Ectodermal cell (in vitro differentiated cells): ENCODE measurements at regions not wholly inside any gene's neighbourhood (a gene's known extent, or its start where the extent isn't known, plus 50 kb on each side); places are given as distances from the start of the nearest gene placed in this dataset.
"Not testable (repeated sequence)": the region's sequence is repeated elsewhere in the genome, so short reads cannot be mapped to it uniquely, and the experiment has no call there.

Experiments
- H3K27ac ChIP-seq: 2 replicates; pipeline ENCODE4 v1.7.0; 2013; ENCODE audit warnings: mild to moderate bottlenecking, low read depth, low read length; ENCODE audit not compliant: insufficient read depth, poor library complexity, severe bottlenecking
- H3K27me3 ChIP-seq: 2 replicates; pipeline ENCODE4 v1.7.0; 2013; ENCODE audit warnings: mild to moderate bottlenecking, low read length; ENCODE audit not compliant: insufficient read depth, control insufficient read depth, poor library complexity, severe bottlenecking
- H3K36me3 ChIP-seq: one replicate; pipeline ENCODE4 v1.7.0; 2013; ENCODE audit warnings: low read length; ENCODE audit not compliant: control insufficient read depth, insufficient read depth
- H3K4me1 ChIP-seq: one replicate; pipeline ENCODE4 v1.7.0; 2013; ENCODE audit warnings: low read length; ENCODE audit not compliant: control insufficient read depth, insufficient read depth
- H3K4me3 ChIP-seq: 2 replicates; pipeline ENCODE4 v1.7.0; 2013; ENCODE audit warnings: low read depth, low read length, control low read depth; ENCODE audit not compliant: insufficient read depth
- H3K9me3 ChIP-seq: 2 replicates; pipeline ENCODE4 v1.7.0; 2013; ENCODE audit warnings: mild to moderate bottlenecking, low read length, moderate library complexity; ENCODE audit not compliant: control insufficient read depth
- WGBS, 2 experiments: methylation state at CpG; one replicate each; pipeline ENCODE4 v1.1.7; 2013; ENCODE audit warnings: missing lambda C conversion rate in 2 of 2; 5-methylcytosine and 5-hydroxymethylcytosine counted together

DNA sequence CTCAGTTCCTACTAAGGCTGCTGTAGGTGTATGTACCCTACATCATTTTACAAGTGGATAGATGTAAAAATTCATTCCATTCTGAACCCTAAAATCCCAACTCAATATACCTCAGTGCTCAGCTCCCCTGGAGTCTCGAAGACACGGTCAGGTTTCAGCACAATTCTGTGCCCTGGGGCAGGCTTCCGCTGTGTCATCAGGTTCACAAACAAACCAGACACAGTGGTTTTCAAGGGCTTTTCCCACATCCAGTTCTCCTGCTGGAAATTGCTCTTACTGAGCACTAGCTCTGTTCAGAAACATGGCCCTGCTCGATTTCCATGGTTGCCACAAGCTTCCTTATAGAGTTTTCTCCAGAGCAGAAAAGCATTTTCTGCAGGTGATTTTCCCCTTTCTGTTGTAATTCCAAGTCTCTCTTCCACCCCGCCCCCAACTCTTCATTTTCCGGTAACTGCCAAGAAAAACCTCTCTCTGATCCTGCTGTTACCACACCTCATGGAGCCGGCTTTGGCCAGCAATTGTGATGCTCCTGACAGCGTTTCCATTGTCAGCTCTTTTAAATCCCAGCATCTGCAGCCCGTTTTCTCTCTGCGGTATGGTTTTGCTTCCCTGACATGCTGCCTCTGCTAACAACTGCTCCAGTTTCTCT is 483.0 kb upstream of the CCDC196 start:
- H3K36me3 ChIP-seq, result no peaks in the 10 kb centered on the region
- H3K4me1 ChIP-seq, result peaks cover 12% of the 10 kb centered on the region
- 46 to 47% methylated on average over 10 of the region's 10 CpGs for WGBS, 2 experiments
- H3K27me3 ChIP-seq, result no peaks in the 10 kb centered on the region
- H3K4me3 ChIP-seq, result no peak overlapping the region
- peaks cover 2% of the 10 kb centered on the region for H3K9me3 ChIP-seq
- H3K27ac ChIP-seq, result no peak overlapping the region

DNA sequence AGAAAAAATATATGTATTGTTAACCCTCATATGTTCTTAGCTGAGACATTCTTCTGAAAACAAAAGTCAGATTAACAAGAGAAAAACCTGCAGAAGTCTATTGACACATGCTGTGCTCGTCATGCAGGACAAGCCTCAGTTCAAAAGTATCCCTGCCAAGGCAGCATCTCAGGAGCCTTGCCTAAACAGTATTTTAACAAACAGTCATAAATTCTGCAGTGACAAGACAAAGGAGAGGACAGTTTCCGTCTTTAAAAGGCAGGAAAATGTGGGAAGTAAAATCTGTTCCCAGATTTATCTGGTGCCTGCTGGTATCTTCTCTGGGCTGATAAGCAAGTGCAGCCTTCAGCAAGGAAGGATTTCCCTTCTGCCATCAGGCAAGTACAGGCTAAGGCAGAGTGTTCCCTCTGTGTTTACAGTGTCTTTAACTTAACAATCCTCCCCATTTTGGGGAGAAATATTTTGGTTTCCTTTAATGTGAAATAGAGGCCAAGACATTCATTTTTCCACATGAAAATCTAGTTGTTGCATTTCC is 480.2 kb upstream of the CCDC196 start:
- no peaks in the 10 kb centered on the region for H3K36me3 ChIP-seq
- WGBS, 2 experiments, result 26 to 28% methylated on average over 2 of the region's 2 CpGs
- H3K4me3 ChIP-seq, result no peak overlapping the region
- no peak overlapping the region for H3K27ac ChIP-seq
- H3K27me3 ChIP-seq, result no peaks in the 10 kb centered on the region
- no peaks in the 10 kb centered on the region for H3K9me3 ChIP-seq
- H3K4me1 ChIP-seq, result peaks cover 28% of the 10 kb centered on the region

DNA sequence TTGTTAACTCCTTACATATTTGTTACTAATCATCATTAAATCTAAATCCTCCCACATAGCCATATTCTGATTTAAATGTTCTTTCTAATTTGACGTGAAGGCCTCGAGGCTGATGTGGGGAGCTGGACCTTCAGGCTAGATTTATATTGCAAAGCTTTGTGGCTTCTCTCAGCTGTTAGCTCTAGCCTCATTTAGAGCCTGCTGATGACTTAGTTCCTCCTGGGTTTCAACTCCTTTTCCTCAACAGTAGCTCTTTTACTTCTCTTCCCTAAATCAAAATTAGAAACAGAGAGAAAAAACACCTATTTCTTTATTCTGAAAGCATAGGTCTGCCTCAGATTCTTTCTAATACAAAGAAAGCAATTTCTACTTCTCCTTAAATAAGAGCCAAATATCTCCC is 477.5 kb upstream of the CCDC196 start:
- no peak overlapping the region for H3K4me3 ChIP-seq
- H3K36me3 ChIP-seq, result no peaks in the 10 kb centered on the region
- H3K27me3 ChIP-seq, result no peaks in the 10 kb centered on the region
- WGBS, 2 experiments, result 89% methylated on average over 2 of the region's 2 CpGs
- H3K4me1 ChIP-seq, result peaks cover 18% of the 10 kb centered on the region
- H3K9me3 ChIP-seq, result no peaks in the 10 kb centered on the region
- no peak overlapping the region for H3K27ac ChIP-seq

GRCh38 chr14:66009089-66009488 is 477.1 kb upstream of the CCDC196 start:
- 84 to 86% methylated on average over 2 of the region's 2 CpGs for WGBS, 2 experiments
- Histone ChIP-seq H3K27ac (no peak overlapping the region), H3K4me1 (peaks cover 16% of the 10 kb centered on the region), H3K9me3 (no peaks in the 10 kb centered on the region), H3K36me3 (no peaks in the 10 kb centered on the region), H3K4me3 (no peak overlapping the region), H3K27me3 (no peaks in the 10 kb centered on the region)

- no peak overlapping the region for H3K27ac ChIP-seq
- H3K27me3 ChIP-seq, result no peaks in the 10 kb centered on the region
- H3K4me3 ChIP-seq, result no peak overlapping the region
- no peaks in the 10 kb centered on the region for H3K36me3 ChIP-seq
- H3K4me1 ChIP-seq, result peaks cover 16% of the 10 kb centered on the region
- WGBS, 2 experiments, result 92 to 93% methylated on average over 2 of the region's 2 CpGs
- no peaks in the 10 kb centered on the region for H3K9me3 ChIP-seq
Observed at GRCh38 chr14:66010695-66011094, 475.5 kb upstream of the CCDC196 start.

GRCh38 chr14:66011855-66012254 is 474.3 kb upstream of the CCDC196 start:
- Histone ChIP-seq H3K27ac (no peak overlapping the region), H3K27me3 (no peaks in the 10 kb centered on the region), H3K9me3 (no peaks in the 10 kb centered on the region), H3K4me3 (no peak overlapping the region), H3K4me1 (peaks cover 16% of the 10 kb centered on the region), H3K36me3 (no peaks in the 10 kb centered on the region)
- 75 to 79% methylated on average over 3 of the region's 3 CpGs for WGBS, 2 experiments

GRCh38 chr14:66013607-66014006 is 472.6 kb upstream of the CCDC196 start:
- H3K27ac ChIP-seq, H3K9me3 ChIP-seq, H3K27me3 ChIP-seq, H3K36me3 ChIP-seq, H3K4me3 ChIP-seq: not testable (repeated sequence)
- H3K4me1 ChIP-seq, result peaks cover 16% of the 10 kb centered on the region
- WGBS, 2 experiments, result 95 to 96% methylated on average over 42 of the region's 42 CpGs

GRCh38 chr14:66015071-66015780 is 470.9 kb upstream of the CCDC196 start:
- H3K27ac ChIP-seq, result no peak overlapping the region
- 95 to 99% methylated on average over 4 of the region's 4 CpGs for WGBS, 2 experiments
- peaks cover 7% of the 10 kb centered on the region for H3K4me1 ChIP-seq
- no peaks in the 10 kb centered on the region for H3K27me3 ChIP-seq
- no peaks in the 10 kb centered on the region for H3K36me3 ChIP-seq
- no peak overlapping the region for H3K4me3 ChIP-seq
- H3K9me3 ChIP-seq, result no peaks in the 10 kb centered on the region

DNA sequence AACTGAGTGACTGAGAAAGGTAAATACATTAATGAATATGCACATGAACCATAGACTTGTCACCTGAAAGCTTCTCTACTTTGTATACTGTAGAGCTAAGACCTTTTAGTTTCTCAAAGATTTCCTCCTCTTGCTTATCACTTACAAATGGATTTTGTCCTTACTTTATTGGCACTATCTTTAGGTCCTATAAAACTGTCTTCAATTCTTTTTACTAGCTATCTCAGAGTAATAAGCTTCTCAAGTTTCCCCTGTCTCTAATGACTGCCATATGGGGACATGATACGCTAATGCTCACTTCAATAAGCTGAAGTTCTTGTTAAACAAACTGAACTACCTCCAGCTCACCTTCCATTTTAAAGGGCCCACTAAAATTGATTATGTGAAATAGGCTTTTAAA is 468.2 kb upstream of the CCDC196 start:
- no peak overlapping the region for H3K4me3 ChIP-seq
- WGBS, 2 experiments, result 89 to 100% methylated on average over 1 of the region's 1 CpG
- H3K4me1 ChIP-seq, result peaks cover 4% of the 10 kb centered on the region
- no peaks in the 10 kb centered on the region for H3K9me3 ChIP-seq
- no peaks in the 10 kb centered on the region for H3K27me3 ChIP-seq
- no peaks in the 10 kb centered on the region for H3K36me3 ChIP-seq
- no peak overlapping the region for H3K27ac ChIP-seq

DNA sequence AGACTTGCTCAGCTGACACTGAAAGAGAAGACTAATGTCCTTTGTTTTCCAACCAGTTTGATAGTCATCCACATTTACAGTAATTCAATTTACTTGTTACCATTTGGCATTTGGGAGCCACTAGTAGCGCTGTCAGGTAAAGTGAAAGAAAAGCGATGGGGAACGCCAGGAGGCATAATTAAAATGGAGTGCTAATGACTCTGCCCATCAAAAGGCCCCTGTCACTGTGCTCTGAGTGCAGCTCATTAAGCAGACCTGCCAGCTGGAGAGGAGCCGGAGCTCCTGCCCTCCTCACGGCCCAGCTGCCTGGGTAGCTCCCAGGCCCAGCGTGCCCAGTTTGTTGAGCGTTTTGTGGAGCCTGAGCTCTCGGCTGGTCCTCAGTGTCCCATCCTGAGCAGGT is 463.6 kb upstream of the CCDC196 start:
- Histone ChIP-seq H3K27me3 (no peaks in the 10 kb centered on the region), H3K36me3 (no peaks in the 10 kb centered on the region), H3K27ac (no peak overlapping the region), H3K4me3 (no peak overlapping the region), H3K4me1 (peaks cover 4% of the 10 kb centered on the region), H3K9me3 (no peaks in the 10 kb centered on the region)
- 88 to 91% methylated on average over 8 of the region's 8 CpGs for WGBS, 2 experiments
